ENCODE measurements at regions not wholly inside any gene's neighbourhood (a gene's known extent, or its start where the extent isn't known, plus 50 kb on each side); places are given as distances from the start of the nearest gene placed in this dataset.

DNA sequence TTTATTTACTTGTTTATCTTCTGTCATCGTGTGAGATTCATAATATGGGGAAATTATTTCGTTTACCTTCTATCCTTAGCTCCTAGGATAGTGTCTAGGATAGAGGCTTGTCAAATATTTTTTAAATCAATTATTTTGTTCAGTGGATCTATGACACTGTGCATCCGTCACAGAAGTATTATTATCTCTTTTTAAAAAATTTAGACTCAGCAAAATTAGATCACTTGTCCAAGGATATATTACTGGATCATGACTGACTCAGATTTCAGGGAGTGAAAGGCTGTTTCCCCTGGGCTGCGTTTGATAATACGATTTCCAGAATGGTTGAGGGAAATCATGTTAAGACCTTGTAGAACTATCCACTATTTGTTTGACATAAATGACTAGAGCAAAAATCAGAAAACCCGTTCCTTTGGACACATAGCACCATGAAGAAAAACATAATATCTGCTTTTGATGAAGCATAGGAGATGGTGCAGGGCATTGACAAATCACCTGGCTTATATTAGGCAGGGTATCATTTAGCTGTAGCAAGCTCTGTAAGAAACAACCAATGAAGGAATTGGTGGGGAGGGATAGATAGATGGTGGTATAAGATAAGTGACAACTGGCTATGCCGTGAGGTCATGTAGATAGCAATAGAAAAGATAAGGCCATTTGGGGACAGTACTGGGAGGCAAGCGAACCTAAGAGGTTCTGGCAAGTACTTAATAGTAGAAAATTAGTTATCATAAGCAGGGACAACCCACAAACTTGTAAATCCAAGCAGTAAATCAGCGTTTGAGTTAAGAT, 465.2 kb upstream of the MAN1A1 start:
- TF ChIP-seq, protein P1, sequence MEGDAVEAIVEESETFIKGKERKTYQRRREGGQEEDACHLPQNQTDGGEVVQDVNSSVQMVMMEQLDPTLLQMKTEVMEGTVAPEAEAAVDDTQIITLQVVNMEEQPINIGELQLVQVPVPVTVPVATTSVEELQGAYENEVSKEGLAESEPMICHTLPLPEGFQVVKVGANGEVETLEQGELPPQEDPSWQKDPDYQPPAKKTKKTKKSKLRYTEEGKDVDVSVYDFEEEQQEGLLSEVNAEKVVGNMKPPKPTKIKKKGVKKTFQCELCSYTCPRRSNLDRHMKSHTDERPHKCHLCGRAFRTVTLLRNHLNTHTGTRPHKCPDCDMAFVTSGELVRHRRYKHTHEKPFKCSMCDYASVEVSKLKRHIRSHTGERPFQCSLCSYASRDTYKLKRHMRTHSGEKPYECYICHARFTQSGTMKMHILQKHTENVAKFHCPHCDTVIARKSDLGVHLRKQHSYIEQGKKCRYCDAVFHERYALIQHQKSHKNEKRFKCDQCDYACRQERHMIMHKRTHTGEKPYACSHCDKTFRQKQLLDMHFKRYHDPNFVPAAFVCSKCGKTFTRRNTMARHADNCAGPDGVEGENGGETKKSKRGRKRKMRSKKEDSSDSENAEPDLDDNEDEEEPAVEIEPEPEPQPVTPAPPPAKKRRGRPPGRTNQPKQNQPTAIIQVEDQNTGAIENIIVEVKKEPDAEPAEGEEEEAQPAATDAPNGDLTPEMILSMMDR (conservative IDR thresholded peaks at IDR 0.05) = no peak
- no peak for TF ChIP-seq ZFX (IDR thresholded peaks at IDR 0.05)

All from C4-2B (cell line).